GM23338 (cell line): ENCODE measurements at regions not wholly inside any gene's neighbourhood (a gene's known extent, or its start where the extent isn't known, plus 50 kb on each side); places are given as distances from the start of the nearest gene placed in this dataset.

Source experiments
- ATAC-seq: fragments of 200-7000 bp; cut with Tn5 transposase; 3 replicates; pipeline ENCODE4 v1.9.1; 2020
- DNase-seq: peaks from one replicate; pipeline ENCODE4 v3.0.0-alpha.2; 2015; ENCODE audit warnings: low spot score
- H2AFZ ChIP-seq: fragments of 200-600 bp; sonication (generic); 2 replicates; pipeline ENCODE4 v1.8.0; 2016; ENCODE audit warnings: antibody characterized with exemption, mild to moderate bottlenecking, moderate library complexity
- H3F3A ChIP-seq: fragments of 200-600 bp; sonication (generic); replicated peaks from 2 replicates; pipeline ENCODE4 v1.8.0; 2017; ENCODE audit warnings: antibody characterized with exemption, mixed run types, low read depth
- H3K27ac ChIP-seq: fragments of 200-600 bp; sonication (generic); 2 replicates; pipeline ENCODE4 v1.6.1; 2016; ENCODE audit warnings: low read depth
- H3K27me3 ChIP-seq: fragments of 200-600 bp; sonication (generic); 2 replicates; pipeline ENCODE4 v1.8.0; 2016; ENCODE audit warnings: mild to moderate bottlenecking, mixed run types, moderate library complexity; ENCODE audit not compliant: insufficient read depth
- H3K36me3 ChIP-seq: fragments of 200-600 bp; sonication (generic); 2 replicates; pipeline ENCODE4 v1.8.0; 2016; ENCODE audit warnings: mild to moderate bottlenecking; ENCODE audit not compliant: insufficient read depth
- H3K4me1 ChIP-seq: fragments of 200-600 bp; sonication (generic); 2 replicates; pipeline ENCODE4 v1.8.0; 2016; ENCODE audit warnings: mild to moderate bottlenecking, moderate library complexity; ENCODE audit not compliant: insufficient read depth
- H3K4me2 ChIP-seq: fragments of 200-600 bp; sonication (generic); 2 replicates; pipeline ENCODE4 v1.7.1; 2017; ENCODE audit warnings: mixed run types
- H3K4me3 ChIP-seq: fragments of 200-600 bp; sonication (generic); 2 replicates; pipeline ENCODE4 v1.6.1; 2016; ENCODE audit warnings: mixed run types
- H3K79me2 ChIP-seq: fragments of 200-600 bp; sonication (generic); replicated peaks from 2 replicates; pipeline ENCODE4 v1.8.0; 2017; ENCODE audit warnings: mild to moderate bottlenecking; ENCODE audit not compliant: insufficient read depth
- H3K9me2 ChIP-seq: fragments of 200-600 bp; sonication (generic); 2 replicates; pipeline ENCODE4 v1.8.0; 2017; ENCODE audit not compliant: insufficient read depth
- H4K20me1 ChIP-seq: fragments of 200-600 bp; sonication (generic); replicated peaks from 2 replicates; pipeline ENCODE4 v1.8.0; 2017; ENCODE audit warnings: mild to moderate bottlenecking; ENCODE audit not compliant: insufficient read depth
- H3K27ac Mint-ChIP-seq: 2 replicates; pipeline ENCODE4 v1.8.0; 2020; ENCODE audit warnings: inconsistent platforms, mild to moderate bottlenecking, moderate library complexity, mixed read lengths
- H3K27me3 Mint-ChIP-seq: 3 replicates; pipeline ENCODE4 v1.8.0; 2022; ENCODE audit warnings: low read depth, mild to moderate bottlenecking, moderate library complexity, mixed read lengths, inconsistent platforms; ENCODE audit not compliant: insufficient read depth, poor library complexity
- H3K36me3 Mint-ChIP-seq: 3 replicates; pipeline ENCODE4 v1.8.0; 2021; ENCODE audit warnings: low read depth, mild to moderate bottlenecking, inconsistent platforms, moderate library complexity, mixed read lengths
- H3K4me1 Mint-ChIP-seq: 3 replicates; pipeline ENCODE4 v1.8.0; 2020; ENCODE audit warnings: mild to moderate bottlenecking, inconsistent platforms, mixed read lengths
- H3K4me3 Mint-ChIP-seq: 3 replicates; pipeline ENCODE4 v1.8.0; 2021; ENCODE audit warnings: moderate library complexity, mild to moderate bottlenecking, inconsistent platforms, mixed read lengths
- H3K9me3 Mint-ChIP-seq: 3 replicates; pipeline ENCODE4 v1.8.0; 2020; ENCODE audit warnings: moderate library complexity, mild to moderate bottlenecking, inconsistent platforms, mixed read lengths
- CTCF ChIP-seq, 2 experiments: fragments of 200-600 bp in 1 of 2; sonication (generic) in 1 of 2; conservative IDR thresholded peaks; 2 replicates each; pipeline versions ENCODE4 v1.5.1 to v1.6.1; 2016 to 2017; ENCODE audit warnings: antibody characterized with exemption in 2 of 2, low read depth in 2 of 2, mild to moderate bottlenecking in 2 of 2, moderate library complexity in 1 of 2
- EZH2phosphoT487 ChIP-seq: fragments of 200-600 bp; sonication (generic); IDR thresholded peaks from one replicate; pipeline ENCODE4 v1.8.1; 2018; ENCODE audit warnings: antibody characterized with exemption; ENCODE audit not compliant: unreplicated experiment
- NANOG ChIP-seq: IDR thresholded peaks from 2 replicates; pipeline ENCODE4 v1.6.1; 2016; ENCODE audit warnings: antibody characterized with exemption, borderline replicate concordance
- STAT1 ChIP-seq: IDR thresholded peaks from one replicate; pipeline ENCODE4 v1.6.1; 2016; ENCODE audit warnings: antibody characterized with exemption; ENCODE audit not compliant: unreplicated experiment
- ZNF462 ChIP-seq: fragments of 250-450 bp; sonication (Bioruptor Pico); IDR thresholded peaks from 2 replicates; pipeline ENCODE4 v1.5.0; 2020; ENCODE audit warnings: mild to moderate bottlenecking, moderate library complexity

GRCh38 chr1:36737038-36737555 lies 254.4 kb upstream of the CSF3R start:
- H3K36me3 ChIP-seq, result no peaks in the 10 kb centered on the region
- H3K9me3 Mint-ChIP-seq, result peaks cover 3% of the 10 kb centered on the region; the same call in 1 of the 3 replicates
- H3K4me3 ChIP-seq, result no peak overlapping the region
- H3K27ac ChIP-seq, result no peak overlapping the region
- no peak overlapping the region for H3K27ac Mint-ChIP-seq
- H3K27me3 ChIP-seq, result no peaks in the 10 kb centered on the region
- H3K4me2 ChIP-seq, result no peak overlapping the region
- DNase-seq (no peak), ATAC-seq (no peak)
- H3K4me1 ChIP-seq, result peaks cover 4% of the 10 kb centered on the region; the same call in 1 of the 2 replicates
- peaks cover 11% of the 10 kb centered on the region for H3K27me3 Mint-ChIP-seq
- TF ChIP-seq CTCF (conservative IDR thresholded peaks at IDR 0.05; ENCODE audit: low read depth in 2 of 2), result no peak
- TF ChIP-seq EZH2phosphoT487, result no peak
- no peak for TF ChIP-seq ZNF462 (CRISPR knock-in tag)
- no peak for TF ChIP-seq STAT1
- no peak for TF ChIP-seq NANOG
- no peaks in the 10 kb centered on the region for H3K79me2 ChIP-seq
- H2AFZ ChIP-seq, result no peak overlapping the region
- H3K36me3 Mint-ChIP-seq, result no peaks in the 10 kb centered on the region
- peaks cover 9% of the 10 kb centered on the region; the same call in 1 of the 2 replicates for H3K9me2 ChIP-seq
- no peaks in the 10 kb centered on the region for H3F3A ChIP-seq
- peaks cover 22% of the 10 kb centered on the region for H3K4me1 Mint-ChIP-seq
- H4K20me1 ChIP-seq, result no peaks in the 10 kb centered on the region
- no peak overlapping the region for H3K4me3 Mint-ChIP-seq
